H1 (cell line): ENCODE measurements at regions not wholly inside any gene's neighbourhood (a gene's known extent, or its start where the extent isn't known, plus 50 kb on each side); places are given as distances from the start of the nearest gene placed in this dataset.

Experiments
- CTCF ChIA-PET: fragments of 300-600 bp; sonication (Branson Sonifier 250); formaldehyde crosslinking; loops from one replicate; lab custom pipeline; 2021; ENCODE audit not compliant: partially characterized antibody; lab: Charles Lee
- POLR2A ChIA-PET: fragments of 300-600 bp; sonication (Branson Sonifier 250); formaldehyde crosslinking; loops from one replicate; lab custom pipeline; 2021; ENCODE audit warnings: inconsistent platforms; ENCODE audit not compliant: partially characterized antibody; lab: Charles Lee
- DNase-seq, 2 experiments: peaks; one replicate each; pipeline versions ENCODE4 v3.0.0 to v3.0.0-alpha.2; 2010 to 2022; ENCODE audit warnings: low spot score in 2 of 2, low read depth in 1 of 2, mixed read lengths in 1 of 2
- FAIRE-seq: peaks from 2 replicates; lab custom pipeline; 2011; peaks lifted over from hg19 to GRCh38; lab: Jason Lieb, UNC
- H2AFZ ChIP-seq: 2 replicates; pipeline ENCODE4 v1.8.1; 2012; ENCODE audit warnings: low read length, inconsistent platforms
- H2AK5ac ChIP-seq: 2 replicates; pipeline ENCODE4 v1.6.1; 2013; ENCODE audit warnings: low read depth, low read length
- H2BK120ac ChIP-seq: replicated peaks from 2 replicates; pipeline ENCODE3; 2013; ENCODE audit warnings: low read depth, low read length, inconsistent platforms
- H2BK12ac ChIP-seq: 2 replicates; pipeline ENCODE4 v1.6.1; 2013; ENCODE audit warnings: low read depth, low read length
- H2BK15ac ChIP-seq: 2 replicates; pipeline ENCODE4 v1.6.1; 2013; ENCODE audit warnings: low read length
- H2BK20ac ChIP-seq: 2 replicates; pipeline ENCODE4 v1.6.1; 2013; ENCODE audit warnings: low read length
- H2BK5ac ChIP-seq: 2 replicates; pipeline ENCODE4 v1.6.1; 2013; ENCODE audit warnings: low read depth, low read length
- H3K14ac ChIP-seq: 2 replicates; pipeline ENCODE4 v1.6.1; 2013; ENCODE audit warnings: inconsistent platforms; ENCODE audit not compliant: insufficient read length
- H3K18ac ChIP-seq: 2 replicates; pipeline ENCODE4 v1.6.1; 2013; ENCODE audit warnings: low read length; ENCODE audit errors: extremely low read depth
- H3K23ac ChIP-seq: 2 replicates; pipeline ENCODE4 v1.6.1; 2013; ENCODE audit warnings: inconsistent platforms; ENCODE audit not compliant: insufficient read length
- H3K23me2 ChIP-seq: 2 replicates; pipeline ENCODE4 v1.6.1; 2013; ENCODE audit warnings: low read depth, low read length
- H3K27ac ChIP-seq: 2 replicates; pipeline ENCODE4 v1.6.1; 2011; ENCODE audit warnings: low read depth, low read length, inconsistent platforms
- H3K27me3 ChIP-seq, 4 experiments: replicated peaks in 1 of 4; 1 replicate in 1 of 4; 2 replicates in 3 of 4; pipeline versions ENCODE4 v1.6.1 to v1.8.1; 2011 to 2013; ENCODE audit warnings: low read length in 3 of 4, mild to moderate bottlenecking in 3 of 4, inconsistent platforms in 2 of 4, mixed read lengths in 2 of 4, moderate library complexity in 1 of 4; ENCODE audit not compliant: control insufficient read depth in 3 of 4, insufficient read depth in 3 of 4; ENCODE audit errors: extremely low read depth in 1 of 4
- H3K36me3 ChIP-seq, 4 experiments: 2 replicates each; pipeline versions ENCODE4 v1.6.1 to v1.8.1; 2011 to 2013; ENCODE audit warnings: mild to moderate bottlenecking in 4 of 4, low read length in 3 of 4, moderate library complexity in 2 of 4, control low read depth in 1 of 4, inconsistent platforms in 1 of 4; ENCODE audit not compliant: insufficient read depth in 4 of 4, control insufficient read depth in 2 of 4
- H3K4ac ChIP-seq: replicated peaks from 2 replicates; pipeline ENCODE3; 2013; ENCODE audit warnings: low read length, low read depth, mixed read lengths, inconsistent platforms; ENCODE audit not compliant: insufficient read length
- H3K4me1 ChIP-seq, 4 experiments: replicated peaks in 1 of 4; 1 replicate in 1 of 4; 2 replicates in 3 of 4; pipeline versions ENCODE4 v1.6.1 to v1.8.1; 2011 to 2013; ENCODE audit warnings: low read length in 3 of 4, inconsistent platforms in 2 of 4, mixed read lengths in 1 of 4; ENCODE audit not compliant: insufficient read depth in 4 of 4, control insufficient read depth in 3 of 4
- H3K4me2 ChIP-seq, 2 experiments: 2 replicates each; pipeline versions ENCODE4 v1.6.1 to v1.8.1; 2011 to 2013; ENCODE audit warnings: low read depth in 2 of 2, low read length in 2 of 2, control low read depth in 1 of 2, inconsistent platforms in 1 of 2, mild to moderate bottlenecking in 1 of 2; ENCODE audit not compliant: insufficient read depth in 1 of 2
- H3K4me3 ChIP-seq, 4 experiments: fragments of 200-600, 300-600 bp in 1 of 4; sonication (generic), shearing (Covaris generic), sonication (Bioruptor Twin) in 1 of 4; 2 replicates each; pipeline versions ENCODE4 v1.5.1 to v1.8.1; 2011 to 2016; ENCODE audit warnings: low read length in 4 of 4, low read depth in 3 of 4, control low read depth in 2 of 4, inconsistent platforms in 2 of 4, mild to moderate bottlenecking in 2 of 4, mixed read lengths in 1 of 4, moderate library complexity in 1 of 4; ENCODE audit not compliant: insufficient read depth in 2 of 4; ENCODE audit errors: extremely low read depth in 1 of 4
- H3K56ac ChIP-seq: replicated peaks from 2 replicates; pipeline ENCODE3; 2013; ENCODE audit warnings: low read depth, mild to moderate bottlenecking, mixed read lengths, low read length, inconsistent platforms; ENCODE audit not compliant: insufficient read length
- H3K79me1 ChIP-seq: 2 replicates; pipeline ENCODE4 v1.6.1; 2013; ENCODE audit warnings: low read depth, low read length, control low read depth
- H3K79me2 ChIP-seq, 2 experiments: 2 replicates each; pipeline versions ENCODE4 v1.6.1 to v1.8.1; 2012 to 2013; ENCODE audit warnings: low read length in 2 of 2, mild to moderate bottlenecking in 2 of 2, inconsistent platforms in 1 of 2; ENCODE audit not compliant: insufficient read depth in 2 of 2, control insufficient read depth in 1 of 2
- H3K9ac ChIP-seq, 4 experiments: replicated peaks in 1 of 4; 1 replicate in 1 of 4; 2 replicates in 3 of 4; pipeline versions ENCODE4 v1.6.1 to v1.8.1; 2011 to 2013; ENCODE audit warnings: low read depth in 3 of 4, low read length in 3 of 4, control low read depth in 2 of 4, mild to moderate bottlenecking in 2 of 4, moderate library complexity in 2 of 4, inconsistent platforms in 1 of 4; ENCODE audit errors: extremely low read depth in 1 of 4
- H3K9me3 ChIP-seq, 2 experiments: 2 replicates each; pipeline versions ENCODE4 v1.6.1 to v1.8.1; 2012 to 2013; ENCODE audit warnings: mild to moderate bottlenecking in 2 of 2, moderate library complexity in 2 of 2, control low read depth in 1 of 2, inconsistent platforms in 1 of 2, low read depth in 1 of 2, low read length in 1 of 2, mixed read lengths in 1 of 2; ENCODE audit not compliant: insufficient read depth in 2 of 2
- H4K20me1 ChIP-seq, 2 experiments: replicated peaks in 1 of 2; 2 replicates each; pipeline versions ENCODE3 to v1.8.1; 2011 to 2013; ENCODE audit warnings: inconsistent platforms in 2 of 2, low read length in 2 of 2, mild to moderate bottlenecking in 1 of 2; ENCODE audit not compliant: insufficient read depth in 2 of 2, control insufficient read depth in 1 of 2
- H4K5ac ChIP-seq: 2 replicates; pipeline ENCODE4 v1.6.1; 2013; ENCODE audit warnings: low read length, low read depth, mixed read lengths, inconsistent platforms; ENCODE audit not compliant: insufficient read length
- H4K8ac ChIP-seq: 2 replicates; pipeline ENCODE4 v1.8.0; 2013; ENCODE audit warnings: mild to moderate bottlenecking, moderate library complexity, low read length, inconsistent platforms; ENCODE audit not compliant: insufficient read depth; ENCODE audit errors: extremely low read depth
- H4K91ac ChIP-seq: replicated peaks from 2 replicates; pipeline ENCODE3; 2013; ENCODE audit warnings: low read length, mixed read lengths, inconsistent platforms; ENCODE audit not compliant: insufficient read length
- SP4 ChIP-seq: IDR thresholded peaks from 2 replicates; pipeline ENCODE4 v1.6.1; 2012; ENCODE audit warnings: low read length, inconsistent platforms
- WGBS, 2 experiments: shearing (Covaris generic) in 1 of 2; methylation state at CpG; one replicate each; pipeline versions ENCODE4 v1.1.6 to v1.1.7; 2013 to 2015; ENCODE audit warnings: low lambda C conversion rate in 2 of 2, mixed read lengths in 2 of 2, inconsistent platforms in 1 of 2, low coverage in 1 of 2, missing lambda C conversion rate in 1 of 2; ENCODE audit not compliant: insufficient replicate concordance in 2 of 2, insufficient coverage in 1 of 2, insufficient read length in 1 of 2; ENCODE audit errors: extremely low coverage in 1 of 2, missing lambda C conversion rate in 1 of 2; 5-methylcytosine and 5-hydroxymethylcytosine counted together

GRCh38 chr18:78363556-78364387 is 615.8 kb upstream of the SALL3 start:
- no peaks in the 10 kb centered on the region for H3K27me3 ChIP-seq
- H3K14ac ChIP-seq, result no peak overlapping the region
- no peak overlapping the region for H3K4me2 ChIP-seq
- H3K4me1 ChIP-seq, result peaks cover 0 to 4% (median 0%) of the 10 kb centered on the region in 4 experiments; a peak in 2 of 7 replicates
- no peak overlapping the region for H4K91ac ChIP-seq
- H2BK5ac ChIP-seq, result no peak overlapping the region
- H2BK12ac ChIP-seq, result no peak overlapping the region
- H3K36me3 ChIP-seq, result no peaks in the 10 kb centered on the region
- no peaks in the 10 kb centered on the region for H3K23me2 ChIP-seq
- H3K18ac ChIP-seq, result no peak overlapping the region
- H4K8ac ChIP-seq, result no peak overlapping the region; the same call in 1 of the 2 replicates
- ChIA-PET CTCF (interaction anchor here (0.6 kb wide), 1 partner anchor 24 kb away, joined by 3 read pairs; no protein-coding TSS in a partner anchor), POLR2A (interaction anchor here (0.8 kb wide), 1 partner anchor 13 kb away, joined by 4 read pairs; no protein-coding TSS in a partner anchor)
- H3K56ac ChIP-seq, result no peak overlapping the region
- no peaks in the 10 kb centered on the region for H3K79me1 ChIP-seq
- H3K9ac ChIP-seq, result no peak overlapping the region
- no peak for DNase-seq
- H2BK120ac ChIP-seq, result no peak overlapping the region
- 95% methylated on average over 44 of the region's 44 CpGs; no CpG with 5 or more reads in 1 of the 2 experiments for WGBS, 2 experiments
- H2BK15ac ChIP-seq, result no peak overlapping the region
- no peaks in the 10 kb centered on the region for H4K20me1 ChIP-seq
- no peak overlapping the region for H3K4ac ChIP-seq
- H3K9me3 ChIP-seq, result no peaks in the 10 kb centered on the region
- H4K5ac ChIP-seq, result no peak overlapping the region
- H3K79me2 ChIP-seq, result no peaks in the 10 kb centered on the region
- no peak overlapping the region for H3K4me3 ChIP-seq
- no peak overlapping the region for H2AFZ ChIP-seq
- no peak for FAIRE-seq
- no peak overlapping the region for H3K27ac ChIP-seq
- H2BK20ac ChIP-seq, result no peak overlapping the region
- H2AK5ac ChIP-seq, result no peak overlapping the region
- no peak for TF ChIP-seq SP4
- no peak overlapping the region for H3K23ac ChIP-seq
